CD4-positive, alpha-beta T cell (primary cell): ENCODE measurements at regions not wholly inside any gene's neighbourhood (a gene's known extent, or its start where the extent isn't known, plus 50 kb on each side); places are given as distances from the start of the nearest gene placed in this dataset.

Source experiments
- ATAC-seq: fragments of 200-7000 bp; cut with Tn5 transposase; one replicate; pipeline ENCODE4 v1.10.0; 2022; ENCODE audit warnings: mild to moderate bottlenecking; ENCODE audit not compliant: poor library complexity
- CTCF ChIA-PET: fragments of 350-600 bp; sonication (Branson Sonifier 250); formaldehyde crosslinking; loops from one replicate; lab custom pipeline; 2021; ENCODE audit warnings: antibody characterized with exemption, inconsistent platforms; lab: Charles Lee
- POLR2A ChIA-PET: fragments of 350-600 bp; sonication (Branson Sonifier 250); formaldehyde crosslinking; loops from one replicate; lab custom pipeline; 2021; ENCODE audit warnings: antibody characterized with exemption, inconsistent platforms; lab: Charles Lee
- DNase-seq, 14 experiments: peaks; one replicate each; pipeline ENCODE4 v3.0.0-alpha.2; 2013 to 2020; ENCODE audit warnings: mixed read lengths in 2 of 14
- H3K27ac ChIP-seq, 2 donors: one replicate each; pipeline versions ENCODE4 v1.5.1 to v1.7.0; 2013; ENCODE audit warnings: low read length in 2 of 2, low read depth in 1 of 2, mild to moderate bottlenecking in 1 of 2
- H3K27me3 ChIP-seq, 2 experiments: 1 replicate in 1 of 2; 2 replicates in 1 of 2; pipeline versions ENCODE4 v1.6.1 to v1.7.0; 2013; ENCODE audit warnings: low read length in 2 of 2, control low read depth in 1 of 2, mild to moderate bottlenecking in 1 of 2, moderate library complexity in 1 of 2; ENCODE audit not compliant: insufficient read depth in 2 of 2, control insufficient read depth in 1 of 2
- H3K36me3 ChIP-seq: one replicate; pipeline ENCODE4 v1.6.1; 2013; ENCODE audit warnings: low read length, control low read depth; ENCODE audit not compliant: insufficient read depth
- H3K4me1 ChIP-seq: one replicate; pipeline ENCODE4 v1.6.1; 2013; ENCODE audit warnings: low read length, control low read depth; ENCODE audit not compliant: insufficient read depth
- H3K4me3 ChIP-seq: one replicate; pipeline ENCODE4 v1.5.1; 2013; ENCODE audit warnings: mild to moderate bottlenecking, low read length, moderate library complexity
- H3K9me3 ChIP-seq, 2 experiments: 1 replicate in 1 of 2; 2 replicates in 1 of 2; pipeline versions ENCODE4 v1.6.1 to v1.7.0; 2013; ENCODE audit warnings: low read length in 2 of 2, mild to moderate bottlenecking in 2 of 2, control low read depth in 1 of 2, moderate library complexity in 1 of 2; ENCODE audit not compliant: control insufficient read depth in 1 of 2, insufficient read depth in 1 of 2
- H3K27ac Mint-ChIP-seq: one replicate; pipeline ENCODE4 v1.8.0; 2020; ENCODE audit warnings: mixed read lengths
- H3K27me3 Mint-ChIP-seq: one replicate; pipeline ENCODE4 v1.8.0; 2021; ENCODE audit warnings: mixed read lengths
- H3K36me3 Mint-ChIP-seq: one replicate; pipeline ENCODE4 v1.8.0; 2021; ENCODE audit warnings: low read depth, mixed read lengths
- H3K4me1 Mint-ChIP-seq: one replicate; pipeline ENCODE4 v1.8.0; 2021; ENCODE audit warnings: low read depth, mixed read lengths
- H3K4me3 Mint-ChIP-seq: one replicate; pipeline ENCODE4 v1.8.0; 2020; ENCODE audit warnings: mild to moderate bottlenecking, mixed read lengths
- H3K9me3 Mint-ChIP-seq: one replicate; pipeline ENCODE4 v1.8.0; 2020; ENCODE audit warnings: mixed read lengths
- CTCF ChIP-seq: fragments of 200-600 bp; IDR thresholded peaks from one replicate; pipeline ENCODE4 v1.8.0; 2022; ENCODE audit warnings: antibody characterized with exemption, mild to moderate bottlenecking
- intact Hi-C, 2 experiments: fragments of 100-400 bp; cut with DNase I in 1 of 2; cut with micrococcal nuclease in 1 of 2; formaldehyde crosslinking; loops; one replicate each; pipeline versions ENCODE4 v1.15.1 to v1.9.0; 2023 to 2025; cut with DNase I, micrococcal nuclease

GRCh38 chr15:86010398-86010797 is 69.3 kb upstream of the AGBL1 start:
- Histone ChIP-seq H3K27me3 (no peaks in the 10 kb centered on the region), H3K4me3 (no peak overlapping the region), H3K36me3 (no peaks in the 10 kb centered on the region), H3K27ac (no peak overlapping the region), H3K9me3 (peaks cover 0 to 5% of the 10 kb centered on the region in 2 experiments), H3K4me1 (no peaks in the 10 kb centered on the region)
- no peak for TF ChIP-seq CTCF
- POLR2A ChIA-PET, result no interaction called here
- Mint-ChIP-seq H3K4me1 (no peaks in the 10 kb centered on the region), H3K36me3 (no peaks in the 10 kb centered on the region), H3K27me3 (no peaks in the 10 kb centered on the region), H3K4me3 (no peak overlapping the region), H3K9me3 (no peaks in the 10 kb centered on the region), H3K27ac (no peak overlapping the region)
- CTCF ChIA-PET, result no interaction called here
- intact Hi-C loops, result no loop called here
- no peak for DNase-seq
- ATAC-seq, result no peak

- Mint-ChIP-seq H3K36me3 (no peaks in the 10 kb centered on the region), H3K9me3 (no peaks in the 10 kb centered on the region), H3K27ac (no peak overlapping the region), H3K4me3 (no peak overlapping the region), H3K27me3 (peaks cover 3% of the 10 kb centered on the region), H3K4me1 (no peaks in the 10 kb centered on the region)
- Histone ChIP-seq H3K27ac (no peak overlapping the region), H3K36me3 (no peaks in the 10 kb centered on the region), H3K27me3 (no peaks in the 10 kb centered on the region), H3K4me3 (no peak overlapping the region), H3K9me3 (peaks cover 0 to 5% of the 10 kb centered on the region in 2 experiments), H3K4me1 (no peaks in the 10 kb centered on the region)
- TF ChIP-seq CTCF, result no peak
- no peak for DNase-seq
- CTCF ChIA-PET, result no interaction called here
- no peak for ATAC-seq
- intact Hi-C loops, result no loop called here
- POLR2A ChIA-PET, result no interaction called here
These were observed 68.8 kb upstream of the AGBL1 start for GRCh38 chr15:86010891-86011290.

GRCh38 chr15:86014016-86014415 is 65.7 kb upstream of the AGBL1 start:
- Mint-ChIP-seq H3K27me3 (peaks cover 18% of the 10 kb centered on the region), H3K36me3 (no peaks in the 10 kb centered on the region), H3K4me3 (no peak overlapping the region), H3K4me1 (no peaks in the 10 kb centered on the region), H3K9me3 (no peaks in the 10 kb centered on the region), H3K27ac (no peak overlapping the region)
- Histone ChIP-seq H3K27ac (no peak overlapping the region), H3K36me3 (no peaks in the 10 kb centered on the region), H3K9me3 (peaks cover 0 to 5% of the 10 kb centered on the region in 2 experiments), H3K4me3 (no peak overlapping the region), H3K4me1 (no peaks in the 10 kb centered on the region), H3K27me3 (peaks cover 0 to 5% of the 10 kb centered on the region in 2 experiments)
- ATAC-seq (no peak), DNase-seq (no peak)
- ChIA-PET POLR2A (no interaction called here), CTCF (no interaction called here)
- intact Hi-C loops, result no loop called here
- no peak for TF ChIP-seq CTCF
